ENCODE measurements at regions not wholly inside any gene's neighbourhood (a gene's known extent, or its start where the extent isn't known, plus 50 kb on each side); places are given as distances from the start of the nearest gene placed in this dataset.

DNA sequence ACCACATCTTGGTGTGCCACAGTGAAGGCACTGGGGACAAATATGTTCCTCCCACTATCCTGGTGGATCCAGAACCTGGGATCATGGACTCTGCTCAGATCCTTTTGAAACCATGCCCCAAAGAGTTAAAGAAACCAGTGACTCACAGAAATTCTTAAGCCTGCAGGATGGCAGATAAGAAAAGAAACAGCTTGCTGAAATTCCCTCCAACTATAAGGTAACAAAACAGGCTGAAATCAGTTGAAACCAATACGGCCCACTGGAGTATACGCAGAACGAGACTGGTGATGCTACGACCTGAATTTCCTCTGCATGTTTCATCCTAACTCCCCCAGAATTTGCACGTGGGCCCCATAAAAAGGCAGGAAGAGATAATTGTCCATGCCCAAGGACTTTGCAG is 209.6 kb downstream of the TJP1 start:
- DNase-seq (no peak), ATAC-seq (peak in 1 of 2 donors; percentile 67)
- intact Hi-C loops (cut with DNase I) = no loop called here

DNA sequence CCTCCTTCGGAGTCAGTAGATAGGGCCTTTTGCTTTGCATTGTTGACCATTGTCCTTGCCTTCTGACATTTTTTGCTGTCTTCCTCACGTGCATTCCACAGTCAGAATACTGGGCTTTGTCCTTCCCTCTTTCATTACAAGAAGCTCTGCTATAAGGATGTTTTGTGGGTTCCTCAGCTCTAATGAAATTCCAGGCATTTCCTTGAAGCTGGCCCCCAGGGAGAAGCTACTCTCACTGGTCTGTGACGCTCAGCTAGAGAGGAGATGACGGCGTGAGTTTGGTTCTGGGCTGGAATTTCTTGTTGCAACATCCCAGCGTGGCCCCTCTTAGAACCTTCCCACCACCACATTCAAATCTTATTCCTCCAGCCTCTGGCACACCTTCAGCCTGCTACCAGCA is 210.2 kb downstream of the TJP1 start:
- intact Hi-C loops (cut with DNase I) = no loop called here
- DNase-seq (peak; percentile 26), ATAC-seq (peak; percentile 21 to 53)

DNA sequence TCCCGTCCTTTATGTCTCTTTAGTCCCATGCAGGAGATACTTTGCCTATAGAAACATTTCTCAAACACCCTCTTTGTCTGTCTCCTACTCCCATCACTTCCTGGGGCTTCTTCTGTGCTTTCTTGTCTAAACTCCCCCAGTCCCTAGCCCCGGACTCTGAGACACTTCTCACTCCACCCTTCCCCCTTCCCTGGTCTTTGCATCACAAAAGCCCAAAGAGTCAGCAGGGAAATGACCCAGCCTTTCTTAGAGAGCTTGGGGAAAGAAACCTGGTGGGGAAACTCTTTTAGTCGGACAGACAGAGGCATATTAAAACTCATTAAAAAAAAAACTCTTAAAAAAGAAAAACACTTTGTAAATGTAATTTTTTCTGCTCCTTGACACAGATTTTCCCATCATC is 211.2 kb downstream of the TJP1 start:
- DNase-seq = no peak
- ATAC-seq = no peak
- intact Hi-C loops (cut with DNase I) = no loop called here

DNA sequence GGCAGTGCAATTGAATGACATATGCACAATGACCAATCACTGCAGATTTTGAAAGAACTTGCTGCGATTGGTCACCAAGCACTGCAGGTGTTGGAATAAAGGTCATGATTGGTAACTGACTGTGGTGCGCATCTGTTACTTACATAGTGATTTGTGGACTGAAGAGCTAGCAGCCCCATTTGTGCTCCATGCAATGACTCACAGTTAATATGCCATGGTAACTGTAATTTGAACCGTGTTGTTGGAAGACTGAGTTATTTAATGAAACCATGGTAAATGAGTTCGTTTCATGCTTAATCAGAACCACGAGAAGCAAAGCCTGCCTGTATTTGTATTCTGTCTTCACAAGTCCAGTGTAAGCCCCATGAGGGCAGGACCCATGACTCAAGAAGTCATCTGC is 220.5 kb downstream of the TJP1 start:
- intact Hi-C loops (cut with DNase I) = no loop called here
- DNase-seq (no peak), ATAC-seq (no peak)

DNA sequence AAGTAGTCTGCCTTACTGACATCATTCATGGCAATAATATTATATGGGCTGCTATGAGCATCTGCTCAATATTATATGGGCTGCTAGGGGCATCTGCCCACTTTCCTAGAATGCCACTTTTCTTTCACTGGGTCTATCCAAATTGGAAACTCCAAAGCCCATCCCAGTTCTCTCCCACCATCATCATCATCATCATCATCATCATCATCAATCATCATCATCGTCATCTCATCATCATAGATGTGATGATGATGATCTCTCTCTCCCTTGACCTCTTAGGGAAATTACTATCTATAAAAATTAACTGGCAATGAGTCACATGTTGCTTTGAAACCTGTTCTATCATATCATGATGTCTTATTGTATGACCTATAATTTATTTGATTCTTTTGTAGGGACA is 222.0 kb downstream of the TJP1 start:
- DNase-seq (no peak), ATAC-seq (no peak)
- intact Hi-C loops (cut with DNase I) = no loop called here

DNA sequence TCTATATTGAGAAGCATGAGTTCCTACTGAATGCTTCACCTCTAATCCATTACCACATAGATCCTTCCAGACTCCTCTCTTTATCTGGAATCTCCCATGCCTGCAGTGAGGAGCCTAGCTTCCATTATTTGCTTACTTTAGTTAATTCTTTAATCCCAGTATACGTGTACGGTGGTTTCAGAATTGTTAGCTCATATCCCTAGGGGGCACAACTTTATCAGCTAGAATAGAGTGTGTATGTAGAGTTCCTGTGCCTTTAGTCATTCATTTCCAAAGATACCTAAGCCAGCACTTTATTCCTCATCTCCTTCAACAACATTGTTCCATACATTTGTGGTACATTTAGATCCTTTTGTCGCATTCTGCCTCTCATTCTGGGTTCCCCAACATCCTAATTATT is 226.0 kb downstream of the TJP1 start:
- DNase-seq = no peak

DNA sequence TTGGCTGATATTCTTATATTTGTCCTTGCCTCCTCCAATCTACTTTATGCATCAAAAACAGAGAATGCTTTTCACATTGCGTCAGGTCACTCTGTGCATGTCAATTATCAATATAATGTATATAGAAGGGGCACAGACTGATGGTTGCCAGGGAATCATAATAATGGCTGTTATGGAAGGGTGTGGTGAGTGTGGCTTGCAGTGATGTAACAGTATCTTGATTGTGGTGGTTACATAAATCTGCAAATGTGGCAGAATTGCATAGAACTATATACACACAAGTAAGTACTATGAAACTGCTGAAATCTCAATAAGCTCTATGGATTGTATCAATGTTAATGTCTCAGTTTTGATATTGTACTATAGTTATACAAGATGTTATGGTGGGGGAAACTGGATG is 228.6 kb downstream of the TJP1 start:
- DNase-seq (no peak), ATAC-seq (no peak)
- intact Hi-C loops (cut with DNase I) = no loop called here

More for the DNA sequence above, 226.0 kb downstream of the TJP1 start:
- intact Hi-C loops (cut with DNase I) = no loop called here
- peak in 1 of 2 donors; percentile 24 for ATAC-seq

DNA sequence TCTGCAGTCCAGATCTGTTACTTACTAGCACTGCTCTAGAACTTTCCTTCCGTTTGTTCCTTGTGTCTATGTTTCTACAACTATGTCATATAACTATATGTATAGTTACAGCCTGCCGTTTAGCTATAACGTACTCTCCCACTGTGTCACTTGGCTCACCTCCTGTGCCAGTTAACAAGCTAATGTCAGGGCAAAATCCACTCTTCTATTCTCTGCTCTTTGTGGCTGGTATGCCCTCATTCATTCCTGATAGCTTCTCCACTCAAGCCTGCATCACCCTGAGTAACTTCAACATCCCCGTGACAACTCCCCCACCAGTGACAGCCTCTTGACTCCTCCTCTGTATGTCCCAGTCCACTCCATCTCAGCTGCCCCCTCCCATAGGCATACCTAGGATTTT is 229.2 kb downstream of the TJP1 start:
- DNase-seq = no peak
- ATAC-seq = no peak
- intact Hi-C loops (cut with DNase I) = no loop called here

DNA sequence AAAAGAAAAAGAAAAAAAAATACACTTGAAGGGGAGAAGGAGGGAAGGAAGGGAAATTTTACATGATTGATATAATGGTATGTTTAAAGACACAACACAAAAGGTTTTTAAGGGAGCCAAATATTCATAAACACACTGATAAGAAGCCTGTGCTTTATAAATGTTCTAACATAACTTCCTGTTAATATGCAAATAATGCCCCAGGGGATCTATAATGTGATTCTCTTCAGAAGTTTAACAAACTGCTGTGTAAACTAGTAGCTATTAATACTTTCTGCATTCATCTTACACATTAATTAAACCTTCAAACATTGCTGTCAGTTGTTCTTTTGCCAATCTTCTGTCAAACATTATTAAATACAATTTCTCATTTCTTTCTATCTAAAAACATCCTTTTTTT is 231.6 kb downstream of the TJP1 start:
- ATAC-seq (no peak), DNase-seq (no peak)
- intact Hi-C loops (cut with DNase I) = no loop called here

DNA sequence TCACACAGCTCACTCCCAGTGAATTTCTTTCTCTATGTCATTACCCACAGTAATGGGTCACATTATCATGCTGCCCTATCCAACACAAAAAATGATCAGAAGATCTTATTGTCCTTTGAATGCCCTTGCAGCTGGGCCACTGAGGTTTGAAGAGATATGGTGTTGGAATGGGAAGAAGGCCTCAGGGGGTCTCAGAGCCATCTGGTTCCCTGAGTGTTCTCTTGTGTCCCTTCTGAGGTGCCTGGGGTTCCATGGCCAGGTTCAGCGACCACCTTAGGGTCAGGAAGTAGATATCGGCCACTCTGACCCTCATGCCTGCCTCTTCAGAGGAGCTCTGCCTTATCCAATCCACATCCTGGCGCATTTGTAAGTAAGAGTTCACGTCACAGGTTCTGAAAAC is 232.3 kb downstream of the TJP1 start:
- intact Hi-C loops (cut with DNase I) = no loop called here
- ATAC-seq (no peak), DNase-seq (no peak)

DNA sequence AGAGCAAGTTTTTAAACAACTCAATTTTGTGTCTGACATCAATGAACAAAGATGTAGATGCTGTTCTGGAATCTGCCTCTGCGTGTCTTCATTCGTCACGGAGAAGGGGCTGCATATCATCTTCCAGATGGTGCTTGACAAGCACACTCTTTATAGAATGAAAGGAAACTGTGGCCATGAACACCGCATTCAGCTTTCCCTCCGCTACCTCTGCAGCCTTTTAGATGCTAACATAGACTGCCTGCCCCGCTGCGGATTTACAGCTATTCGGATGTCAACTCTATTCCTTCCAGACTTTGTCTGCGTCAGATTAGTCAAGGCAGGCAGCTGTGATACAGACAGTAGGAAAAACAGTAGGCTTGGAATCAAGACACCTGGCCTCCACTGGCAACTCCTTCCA is 232.9 kb downstream of the TJP1 start:
- intact Hi-C loops (cut with DNase I) = no loop called here
- no peak for DNase-seq
- no peak for ATAC-seq

DNA sequence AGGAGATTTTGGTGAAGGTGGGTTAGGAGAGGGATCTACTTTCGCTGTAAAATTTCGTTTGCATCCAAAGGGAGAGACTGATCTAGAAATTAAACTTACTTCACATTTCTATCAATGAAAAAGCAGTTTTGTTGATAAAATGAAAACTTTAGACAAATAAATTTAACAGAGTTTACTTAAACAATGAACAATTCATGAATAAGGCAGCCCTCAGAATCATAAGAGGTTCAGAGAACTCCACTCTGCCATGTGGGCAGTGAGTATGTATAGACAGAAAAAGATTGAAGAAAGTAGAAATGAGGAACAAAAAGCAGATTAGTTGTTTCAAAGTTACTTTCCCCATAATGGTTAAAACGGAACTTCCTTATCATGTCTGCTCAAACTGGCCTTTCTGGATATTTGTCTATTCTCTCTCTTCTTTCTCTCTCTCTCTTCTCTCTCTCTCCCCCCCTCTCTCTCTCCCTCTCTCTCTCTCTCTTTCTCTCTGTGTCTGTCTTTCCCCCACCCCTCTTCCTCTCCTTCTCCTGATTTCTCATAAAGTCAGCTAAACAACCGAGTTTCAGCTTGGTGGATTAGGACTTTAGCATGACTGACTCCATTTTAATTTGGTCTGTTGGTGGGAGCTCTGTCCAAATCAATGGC is 248.9 kb downstream of the TJP1 start:
- ATAC-seq (no peak), DNase-seq (no peak)
- intact Hi-C loops (cut with DNase I) = loop anchor here in 1 of 2 donors (5.0 kb wide), 1 partner anchor 121 kb away; no protein-coding TSS in a partner anchor

DNA sequence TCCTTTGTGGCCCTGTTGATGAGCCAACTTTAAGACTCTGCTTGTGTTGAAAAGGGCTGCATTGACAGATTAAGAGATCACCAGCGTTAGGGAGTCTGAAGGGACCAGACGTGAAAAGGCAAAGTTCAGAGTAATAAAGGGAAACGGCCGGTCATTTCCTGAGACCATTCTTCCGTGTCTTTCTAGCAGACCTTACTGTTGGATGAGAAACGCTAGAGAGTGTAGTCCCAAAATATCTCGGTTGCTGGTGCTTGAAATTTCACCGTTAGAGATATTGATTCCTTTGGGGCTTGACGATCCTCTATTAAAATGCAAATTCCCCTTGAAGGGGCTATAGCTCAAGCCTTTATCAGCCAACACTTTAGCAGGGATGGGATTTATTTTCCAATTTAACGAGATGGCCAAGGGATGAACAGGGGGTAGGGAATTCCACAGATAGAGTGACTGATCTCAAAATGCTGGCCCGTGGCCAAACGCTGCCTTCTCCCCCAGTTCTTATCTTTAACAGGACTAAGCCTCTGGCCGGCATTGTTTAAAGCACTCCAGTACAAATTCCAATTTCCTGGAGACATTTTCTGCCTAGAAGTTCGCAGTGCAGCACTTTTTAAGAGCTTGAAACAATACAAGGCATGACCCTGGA is 250.4 kb downstream of the TJP1 start:
- intact Hi-C loops (cut with DNase I) = loop anchor here in 1 of 2 donors (5.0 kb wide), 1 partner anchor 120 kb away; no protein-coding TSS in a partner anchor
- ATAC-seq (peak; percentile 31 to 37), DNase-seq (peak; percentile 51)

DNA sequence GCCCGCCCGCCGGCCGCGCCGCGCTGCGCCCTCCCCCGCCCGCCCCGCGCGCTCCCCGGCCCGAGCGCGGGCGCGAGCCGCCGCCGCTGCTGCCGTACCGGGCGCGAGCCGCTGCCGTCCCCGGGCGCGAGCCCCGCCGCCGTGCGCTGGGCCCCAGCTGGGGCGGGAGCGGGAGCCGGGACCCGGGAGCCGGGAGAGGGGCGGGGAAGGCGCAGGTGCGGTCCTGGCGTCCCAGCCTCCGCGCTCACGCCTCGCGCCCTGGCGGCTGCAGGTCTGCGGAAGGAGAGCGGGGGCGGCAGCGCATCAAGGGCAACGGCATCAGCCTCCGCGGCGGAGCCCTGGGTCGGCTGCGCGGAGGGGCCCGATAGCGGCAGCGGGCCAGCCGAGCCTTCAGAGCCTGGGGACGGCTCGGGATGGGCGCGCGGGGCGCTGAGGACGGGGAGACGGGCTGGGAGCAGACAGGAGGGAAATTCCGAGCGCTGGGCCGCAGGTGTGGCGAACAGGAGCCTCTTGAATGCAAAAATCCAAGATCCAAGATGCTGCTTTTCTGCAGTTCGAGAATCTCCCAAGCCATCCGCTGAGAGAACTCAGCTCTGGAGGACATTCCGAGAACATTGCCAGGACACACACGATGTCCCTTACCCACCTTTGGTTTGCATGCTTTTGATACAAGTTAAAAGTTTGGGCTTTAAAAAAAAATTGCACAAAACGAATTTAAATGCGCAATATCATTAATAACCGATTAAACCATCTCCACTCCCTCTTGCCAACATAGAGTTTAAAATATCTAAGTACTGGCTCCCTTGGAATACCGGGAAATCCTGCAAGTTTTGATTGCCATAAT is 251.1 kb downstream of the TJP1 start:
- peak; percentile 69 to 70 for ATAC-seq
- peak; percentile 44 for DNase-seq
- intact Hi-C loops (cut with DNase I) = loop anchor here in 1 of 2 donors (5.0 kb wide), 1 partner anchor 119 kb away; no protein-coding TSS in a partner anchor

DNA sequence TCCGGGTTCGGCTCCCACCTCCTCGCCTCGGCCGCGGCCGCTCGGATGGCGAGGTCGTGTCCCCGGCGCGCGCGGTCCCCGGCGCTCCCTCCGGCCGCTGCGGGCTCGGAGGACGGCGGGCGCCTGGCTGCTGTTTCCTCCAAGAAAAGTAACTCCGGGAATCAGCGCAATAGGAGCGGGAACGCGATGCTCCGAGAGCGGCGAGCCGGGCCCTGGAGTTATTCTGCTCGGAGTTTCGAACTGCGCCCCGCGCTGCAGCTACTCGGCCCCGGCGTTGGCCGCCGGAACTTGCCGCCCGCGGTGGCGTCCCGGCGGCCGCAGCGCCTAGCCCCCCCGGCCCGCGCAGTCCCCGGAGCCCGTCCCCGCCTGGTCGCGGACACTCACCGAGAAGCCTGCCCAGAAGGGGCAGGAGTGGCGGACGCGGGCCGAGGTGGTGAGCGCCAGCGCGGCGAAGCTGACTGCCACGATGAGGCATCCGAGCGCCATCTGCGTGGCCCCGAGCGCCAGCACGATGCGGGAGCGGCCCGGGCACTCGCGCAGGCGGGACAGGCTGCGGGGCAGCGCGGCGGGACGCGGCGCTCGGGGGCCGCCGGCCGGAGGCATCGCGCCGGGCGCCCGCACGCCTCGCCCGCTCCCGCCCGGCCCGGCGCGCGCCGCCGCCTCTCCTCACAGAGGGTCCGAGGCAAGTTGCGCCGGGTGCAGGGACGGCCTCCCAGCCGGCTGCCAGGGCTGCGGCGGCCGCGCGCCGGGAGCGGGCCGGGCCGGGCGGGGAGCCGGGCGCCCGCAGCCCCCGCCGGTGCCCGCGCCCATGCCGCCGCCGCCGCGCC is 251.9 kb downstream of the TJP1 start:
- DNase-seq (peak; percentile 39), ATAC-seq (peak; percentile 34 to 40)
- intact Hi-C loops (cut with DNase I) = loop anchor here in 1 of 2 donors (5.0 kb wide), 1 partner anchor 118 kb away; no protein-coding TSS in a partner anchor

DNA sequence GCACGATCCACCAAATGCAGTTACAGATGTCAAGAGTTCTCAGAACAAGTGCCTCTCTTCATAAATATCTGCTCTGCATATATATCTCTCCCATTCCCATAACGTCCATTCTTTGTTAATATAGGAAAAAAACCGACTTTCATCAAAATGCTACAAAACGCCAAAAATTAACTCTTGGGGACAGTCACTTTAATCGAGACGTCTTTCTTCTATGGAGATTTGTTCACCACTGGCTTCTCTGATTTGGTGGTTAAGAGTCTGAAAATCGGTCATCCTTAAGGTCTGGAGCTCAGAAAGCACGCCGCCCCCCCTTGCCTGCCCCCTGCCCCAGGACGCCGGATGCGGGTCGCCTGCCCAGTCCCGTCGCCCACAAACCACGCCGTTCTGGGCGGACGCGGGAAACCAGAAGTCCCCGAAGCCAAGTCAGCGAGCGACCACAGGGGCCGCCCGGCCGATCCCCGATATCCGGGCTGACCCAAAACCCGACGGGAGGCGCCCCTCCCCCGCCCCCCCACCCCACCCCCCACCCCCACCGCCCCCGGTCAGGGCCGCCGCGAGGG is 252.7 kb downstream of the TJP1 start:
- DNase-seq = no peak
- ATAC-seq = peak in 1 of 2 donors; percentile 4
- intact Hi-C loops (cut with DNase I) = loop anchor here (5.0 to 10.0 kb wide), 2 partner anchors 95 to 117 kb away; no protein-coding TSS in a partner anchor

DNA sequence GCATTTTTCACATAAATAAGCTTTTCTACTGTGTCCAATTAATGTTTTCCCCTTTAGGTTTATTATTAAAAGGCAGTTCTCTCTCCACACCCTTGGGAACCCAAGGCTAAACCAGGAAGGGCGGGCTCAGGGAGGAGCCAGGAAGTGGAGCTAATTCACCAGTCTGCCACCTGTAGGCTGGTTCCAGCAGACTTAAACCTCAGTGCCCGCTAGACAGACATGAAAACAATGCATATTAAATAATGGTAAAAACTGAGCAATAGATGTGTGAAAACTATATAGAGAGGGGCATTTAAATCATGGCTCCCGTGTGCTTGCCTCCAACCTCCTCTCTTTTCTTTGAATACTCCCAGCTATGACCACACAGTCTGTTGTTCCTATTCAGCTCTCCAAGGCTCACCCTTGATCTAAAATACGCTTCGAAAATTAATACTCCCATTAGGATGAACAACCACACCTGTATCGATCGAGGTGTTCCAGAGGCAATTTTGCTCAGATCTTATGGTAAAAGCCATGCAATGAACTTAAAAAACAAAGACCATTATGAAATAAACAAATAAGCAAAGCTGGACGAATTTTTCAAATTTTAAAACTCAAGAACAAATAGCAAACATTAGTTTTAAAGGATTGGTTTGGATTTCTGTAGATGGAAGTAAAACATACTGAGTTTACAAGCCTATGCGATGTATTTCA is 253.3 kb downstream of the TJP1 start:
- DNase-seq (no peak), ATAC-seq (peak; percentile 66 to 82)
- intact Hi-C loops (cut with DNase I) = loop anchor here in 1 of 2 donors (10.0 kb wide), 1 partner anchor 94 kb away; no protein-coding TSS in a partner anchor

DNA sequence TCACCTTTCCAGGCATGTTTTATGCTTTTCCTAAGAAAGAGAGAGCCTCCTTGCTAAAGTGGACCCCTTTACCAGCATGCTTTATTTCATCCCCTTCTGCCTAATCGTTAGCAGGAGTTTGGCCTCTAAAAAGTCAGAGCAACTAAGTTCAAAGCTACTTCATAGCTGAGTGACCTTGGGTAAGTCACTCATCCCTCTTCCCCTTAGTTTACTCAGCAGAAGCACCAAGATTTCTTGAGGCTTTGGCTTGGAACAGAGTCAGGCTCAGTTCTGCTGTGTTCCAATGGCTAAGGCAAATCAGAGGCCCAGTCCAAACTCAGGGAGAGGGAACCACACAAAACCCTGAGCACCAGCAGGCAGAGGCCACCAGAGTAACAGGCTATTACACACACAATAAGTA is 254.9 kb downstream of the TJP1 start:
- intact Hi-C loops (cut with DNase I) = loop anchor here in 1 of 2 donors (10.0 kb wide), 1 partner anchor 93 kb away; no protein-coding TSS in a partner anchor
- ATAC-seq = no peak
- DNase-seq = no peak

Data from left cardiac atrium (tissue), 4 donors.